GM23338 (cell line): ENCODE measurements at regions not wholly inside any gene's neighbourhood (a gene's known extent, or its start where the extent isn't known, plus 50 kb on each side); places are given as distances from the start of the nearest gene placed in this dataset.
A peak's percentile ranks its signal among the peaks of the same experiment; 100 is the strongest.

Experiments used
- ATAC-seq: fragments of 200-7000 bp; cut with Tn5 transposase; 3 replicates; pipeline ENCODE4 v1.9.1; 2020
- DNase-seq: peaks from one replicate; pipeline ENCODE4 v3.0.0-alpha.2; 2015; ENCODE audit warnings: low spot score
- H2AFZ ChIP-seq: fragments of 200-600 bp; sonication (generic); 2 replicates; pipeline ENCODE4 v1.8.0; 2016; ENCODE audit warnings: antibody characterized with exemption, mild to moderate bottlenecking, moderate library complexity
- H3F3A ChIP-seq: fragments of 200-600 bp; sonication (generic); replicated peaks from 2 replicates; pipeline ENCODE4 v1.8.0; 2017; ENCODE audit warnings: antibody characterized with exemption, mixed run types, low read depth
- H3K27ac ChIP-seq: fragments of 200-600 bp; sonication (generic); 2 replicates; pipeline ENCODE4 v1.6.1; 2016; ENCODE audit warnings: low read depth
- H3K27me3 ChIP-seq: fragments of 200-600 bp; sonication (generic); 2 replicates; pipeline ENCODE4 v1.8.0; 2016; ENCODE audit warnings: mild to moderate bottlenecking, mixed run types, moderate library complexity; ENCODE audit not compliant: insufficient read depth
- H3K36me3 ChIP-seq: fragments of 200-600 bp; sonication (generic); 2 replicates; pipeline ENCODE4 v1.8.0; 2016; ENCODE audit warnings: mild to moderate bottlenecking; ENCODE audit not compliant: insufficient read depth
- H3K4me1 ChIP-seq: fragments of 200-600 bp; sonication (generic); 2 replicates; pipeline ENCODE4 v1.8.0; 2016; ENCODE audit warnings: mild to moderate bottlenecking, moderate library complexity; ENCODE audit not compliant: insufficient read depth
- H3K4me2 ChIP-seq: fragments of 200-600 bp; sonication (generic); 2 replicates; pipeline ENCODE4 v1.7.1; 2017; ENCODE audit warnings: mixed run types
- H3K4me3 ChIP-seq: fragments of 200-600 bp; sonication (generic); 2 replicates; pipeline ENCODE4 v1.6.1; 2016; ENCODE audit warnings: mixed run types
- H3K79me2 ChIP-seq: fragments of 200-600 bp; sonication (generic); replicated peaks from 2 replicates; pipeline ENCODE4 v1.8.0; 2017; ENCODE audit warnings: mild to moderate bottlenecking; ENCODE audit not compliant: insufficient read depth
- H3K9me2 ChIP-seq: fragments of 200-600 bp; sonication (generic); 2 replicates; pipeline ENCODE4 v1.8.0; 2017; ENCODE audit not compliant: insufficient read depth
- H4K20me1 ChIP-seq: fragments of 200-600 bp; sonication (generic); replicated peaks from 2 replicates; pipeline ENCODE4 v1.8.0; 2017; ENCODE audit warnings: mild to moderate bottlenecking; ENCODE audit not compliant: insufficient read depth
- H3K27ac Mint-ChIP-seq: 2 replicates; pipeline ENCODE4 v1.8.0; 2020; ENCODE audit warnings: inconsistent platforms, mild to moderate bottlenecking, moderate library complexity, mixed read lengths
- H3K27me3 Mint-ChIP-seq: 3 replicates; pipeline ENCODE4 v1.8.0; 2022; ENCODE audit warnings: low read depth, mild to moderate bottlenecking, moderate library complexity, mixed read lengths, inconsistent platforms; ENCODE audit not compliant: insufficient read depth, poor library complexity
- H3K36me3 Mint-ChIP-seq: 3 replicates; pipeline ENCODE4 v1.8.0; 2021; ENCODE audit warnings: low read depth, mild to moderate bottlenecking, inconsistent platforms, moderate library complexity, mixed read lengths
- H3K4me1 Mint-ChIP-seq: 3 replicates; pipeline ENCODE4 v1.8.0; 2020; ENCODE audit warnings: mild to moderate bottlenecking, inconsistent platforms, mixed read lengths
- H3K4me3 Mint-ChIP-seq: 3 replicates; pipeline ENCODE4 v1.8.0; 2021; ENCODE audit warnings: moderate library complexity, mild to moderate bottlenecking, inconsistent platforms, mixed read lengths
- H3K9me3 Mint-ChIP-seq: 3 replicates; pipeline ENCODE4 v1.8.0; 2020; ENCODE audit warnings: moderate library complexity, mild to moderate bottlenecking, inconsistent platforms, mixed read lengths
- CREB1 ChIP-seq: fragments of 250-450 bp; sonication (Bioruptor Pico); IDR thresholded peaks from 2 replicates; pipeline ENCODE4 v1.5.0; 2020; ENCODE audit warnings: low read depth, mild to moderate bottlenecking, moderate library complexity
- ETS1 ChIP-seq: IDR thresholded peaks from 2 replicates; pipeline ENCODE4 v1.6.1; 2016; ENCODE audit warnings: antibody characterized with exemption
- EZH2phosphoT487 ChIP-seq: fragments of 200-600 bp; sonication (generic); IDR thresholded peaks from one replicate; pipeline ENCODE4 v1.8.1; 2018; ENCODE audit warnings: antibody characterized with exemption; ENCODE audit not compliant: unreplicated experiment
- JUNB ChIP-seq: IDR thresholded peaks from one replicate; pipeline ENCODE4 v1.6.1; 2016; ENCODE audit warnings: antibody characterized with exemption; ENCODE audit not compliant: unreplicated experiment
- NANOG ChIP-seq: IDR thresholded peaks from 2 replicates; pipeline ENCODE4 v1.6.1; 2016; ENCODE audit warnings: antibody characterized with exemption, borderline replicate concordance
- POLR2AphosphoS5 ChIP-seq: IDR thresholded peaks from 2 replicates; pipeline ENCODE4 v1.6.1; 2016; ENCODE audit warnings: antibody characterized with exemption, low read depth
- STAT1 ChIP-seq: IDR thresholded peaks from one replicate; pipeline ENCODE4 v1.6.1; 2016; ENCODE audit warnings: antibody characterized with exemption; ENCODE audit not compliant: unreplicated experiment
- ZNF114 ChIP-seq: fragments of 250-450 bp; sonication (Bioruptor Pico); IDR thresholded peaks from 2 replicates; pipeline ENCODE4 v1.5.0; 2020; ENCODE audit warnings: mild to moderate bottlenecking, moderate library complexity
- ZNF331 ChIP-seq: fragments of 250-450 bp; sonication (Bioruptor Pico); IDR thresholded peaks from 2 replicates; pipeline ENCODE4 v1.5.0; 2020; ENCODE audit warnings: low read depth, mild to moderate bottlenecking, moderate library complexity
- ZNF462 ChIP-seq: fragments of 250-450 bp; sonication (Bioruptor Pico); IDR thresholded peaks from 2 replicates; pipeline ENCODE4 v1.5.0; 2020; ENCODE audit warnings: mild to moderate bottlenecking, moderate library complexity
- TF ChIP-seq, protein P1 (sequence below), 2 experiments: fragments of 200-600 bp in 1 of 2; sonication (generic) in 1 of 2; conservative IDR thresholded peaks; 2 replicates each; pipeline versions ENCODE4 v1.5.1 to v1.6.1; 2016 to 2017; ENCODE audit warnings: antibody characterized with exemption in 2 of 2, low read depth in 2 of 2, mild to moderate bottlenecking in 2 of 2, moderate library complexity in 1 of 2

DNA sequence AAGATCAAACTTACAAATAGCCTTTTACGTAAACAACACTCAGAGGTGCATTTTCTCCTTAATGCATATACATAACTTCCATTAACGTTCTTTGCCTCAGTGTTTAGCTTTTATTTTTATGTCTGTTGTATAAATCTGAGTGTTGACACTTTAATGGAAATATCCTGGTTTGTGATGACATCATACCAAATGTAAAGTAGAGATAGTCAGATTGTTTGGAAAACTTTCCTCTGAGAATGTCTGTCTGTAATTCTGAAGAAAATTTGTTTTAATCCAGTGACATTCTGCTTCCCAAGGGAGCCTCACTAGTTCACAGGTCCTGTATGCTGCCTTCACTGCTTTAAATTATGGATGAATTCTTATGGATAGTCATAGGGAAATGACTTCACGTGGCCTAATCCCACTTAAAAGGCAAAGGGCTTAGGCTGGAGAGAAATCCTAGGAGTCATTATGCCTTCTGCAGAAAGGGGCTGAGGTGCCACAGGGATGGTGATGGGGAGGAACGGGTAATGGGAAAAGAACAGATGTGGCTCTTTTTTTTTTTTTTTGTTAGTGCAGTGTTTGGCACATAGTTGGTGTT is 93.2 kb downstream of the DNAJB9 start (continued):
- TF ChIP-seq ZNF462 (CRISPR knock-in tag) (no peak), ZNF114 (CRISPR knock-in tag) (no peak), NANOG (no peak), CREB1 (CRISPR knock-in tag) (no peak), JUNB (no peak), ZNF331 (CRISPR knock-in tag) (no peak), STAT1 (no peak), EZH2phosphoT487 (no peak)

- H4K20me1 ChIP-seq = no peaks in the 10 kb centered on the region
- no peak overlapping the region for H2AFZ ChIP-seq
- no peaks in the 10 kb centered on the region for H3K36me3 Mint-ChIP-seq
- H3K27ac ChIP-seq = no peak overlapping the region
- H3K27me3 Mint-ChIP-seq = no peaks in the 10 kb centered on the region
- no peaks in the 10 kb centered on the region for H3K27me3 ChIP-seq
- no peaks in the 10 kb centered on the region for H3K9me3 Mint-ChIP-seq
- H3K4me3 Mint-ChIP-seq = no peak overlapping the region
- ATAC-seq (no peak), DNase-seq (no peak)
- H3K79me2 ChIP-seq = no peaks in the 10 kb centered on the region
- no peaks in the 10 kb centered on the region for H3K9me2 ChIP-seq
- H3K4me1 Mint-ChIP-seq = no peaks in the 10 kb centered on the region; the same call in 2 of the 3 replicates
- no peaks in the 10 kb centered on the region for H3K4me1 ChIP-seq
- 0 out of 2 replicates have a peak overlapping the region, but pooled peaks have one; percentile 6 for H3K27ac Mint-ChIP-seq
- no peak overlapping the region for H3K4me3 ChIP-seq
- no peaks in the 10 kb centered on the region for H3K36me3 ChIP-seq
- H3K4me2 ChIP-seq = no peak overlapping the region
- no peaks in the 10 kb centered on the region for H3F3A ChIP-seq
- TF ChIP-seq NANOG (no peak), ZNF114 (CRISPR knock-in tag) (no peak), JUNB (no peak), POLR2AphosphoS5 (no peak), EZH2phosphoT487 (no peak), CREB1 (CRISPR knock-in tag) (no peak), ETS1 (no peak)
- TF ChIP-seq, protein P1, sequence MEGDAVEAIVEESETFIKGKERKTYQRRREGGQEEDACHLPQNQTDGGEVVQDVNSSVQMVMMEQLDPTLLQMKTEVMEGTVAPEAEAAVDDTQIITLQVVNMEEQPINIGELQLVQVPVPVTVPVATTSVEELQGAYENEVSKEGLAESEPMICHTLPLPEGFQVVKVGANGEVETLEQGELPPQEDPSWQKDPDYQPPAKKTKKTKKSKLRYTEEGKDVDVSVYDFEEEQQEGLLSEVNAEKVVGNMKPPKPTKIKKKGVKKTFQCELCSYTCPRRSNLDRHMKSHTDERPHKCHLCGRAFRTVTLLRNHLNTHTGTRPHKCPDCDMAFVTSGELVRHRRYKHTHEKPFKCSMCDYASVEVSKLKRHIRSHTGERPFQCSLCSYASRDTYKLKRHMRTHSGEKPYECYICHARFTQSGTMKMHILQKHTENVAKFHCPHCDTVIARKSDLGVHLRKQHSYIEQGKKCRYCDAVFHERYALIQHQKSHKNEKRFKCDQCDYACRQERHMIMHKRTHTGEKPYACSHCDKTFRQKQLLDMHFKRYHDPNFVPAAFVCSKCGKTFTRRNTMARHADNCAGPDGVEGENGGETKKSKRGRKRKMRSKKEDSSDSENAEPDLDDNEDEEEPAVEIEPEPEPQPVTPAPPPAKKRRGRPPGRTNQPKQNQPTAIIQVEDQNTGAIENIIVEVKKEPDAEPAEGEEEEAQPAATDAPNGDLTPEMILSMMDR (conservative IDR thresholded peaks at IDR 0.05; ENCODE audit: low read depth in 2 of 2) = no peak
These were observed 94.0 kb downstream of the DNAJB9 start for GRCh38 chr7:108663701-108664100.
